Mesothelial cell of epicardium (in vitro differentiated cells): ENCODE measurements at regions not wholly inside any gene's neighbourhood (a gene's known extent, or its start where the extent isn't known, plus 50 kb on each side); places are given as distances from the start of the nearest gene placed in this dataset.

ENCODE experiments used
- DNase-seq, 2 experiments: peaks; one replicate each; pipeline ENCODE4 v3.0.0; 2021; ENCODE audit warnings: low spot score in 2 of 2; ENCODE audit not compliant: unreplicated experiment in 2 of 2
- H3K27ac Mint-ChIP-seq: 2 replicates; pipeline ENCODE4 v1.8.0; 2021; ENCODE audit warnings: mixed read lengths
- H3K27me3 Mint-ChIP-seq: 2 replicates; pipeline ENCODE4 v1.8.0; 2021; ENCODE audit warnings: low read depth, mixed read lengths
- H3K36me3 Mint-ChIP-seq: 2 replicates; pipeline ENCODE4 v1.8.0; 2021; ENCODE audit warnings: mixed read lengths
- H3K4me1 Mint-ChIP-seq: 2 replicates; pipeline ENCODE4 v1.8.0; 2021; ENCODE audit warnings: mixed read lengths
- H3K4me3 Mint-ChIP-seq: 2 replicates; pipeline ENCODE4 v1.8.0; 2021; ENCODE audit warnings: mild to moderate bottlenecking, moderate library complexity, mixed read lengths
- H3K9me3 Mint-ChIP-seq: 2 replicates; pipeline ENCODE4 v1.8.0; 2021; ENCODE audit warnings: mixed read lengths
- CTCF ChIP-seq: fragments of 200-600 bp; sonication (generic); IDR thresholded peaks from one replicate; pipeline ENCODE4 v1.5.0; 2021; ENCODE audit warnings: antibody characterized with exemption; ENCODE audit not compliant: unreplicated experiment

DNA sequence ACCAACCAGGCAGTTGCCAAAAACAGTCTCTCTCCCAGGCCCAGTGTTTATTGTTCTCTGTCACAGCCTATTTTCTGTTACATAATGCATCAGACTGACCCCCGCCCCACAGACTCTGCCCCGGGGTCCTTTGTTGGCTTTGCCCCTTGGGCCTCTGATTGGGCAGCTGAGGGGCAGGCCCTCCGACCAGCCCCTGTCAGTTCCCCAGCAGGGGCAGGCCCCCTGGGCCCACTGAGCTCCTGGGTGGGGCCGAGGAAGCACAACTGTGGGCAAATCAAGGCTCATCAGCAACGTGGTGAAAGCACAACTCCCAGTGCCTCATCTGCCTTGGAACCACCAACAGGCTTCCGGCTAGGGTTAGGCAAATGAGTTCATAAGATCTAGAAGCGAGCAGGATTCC is 160.1 kb upstream of the MYCN start:
- no peak overlapping the region for H3K4me3 Mint-ChIP-seq
- DNase-seq = no peak
- H3K27ac Mint-ChIP-seq = no peak overlapping the region
- H3K9me3 Mint-ChIP-seq = peaks cover under 1% of the 10 kb centered on the region
- H3K27me3 Mint-ChIP-seq = peaks cover 4% of the 10 kb centered on the region
- H3K36me3 Mint-ChIP-seq = no peaks in the 10 kb centered on the region
- peaks cover 25% of the 10 kb centered on the region for H3K4me1 Mint-ChIP-seq
- no peak for TF ChIP-seq CTCF

DNA sequence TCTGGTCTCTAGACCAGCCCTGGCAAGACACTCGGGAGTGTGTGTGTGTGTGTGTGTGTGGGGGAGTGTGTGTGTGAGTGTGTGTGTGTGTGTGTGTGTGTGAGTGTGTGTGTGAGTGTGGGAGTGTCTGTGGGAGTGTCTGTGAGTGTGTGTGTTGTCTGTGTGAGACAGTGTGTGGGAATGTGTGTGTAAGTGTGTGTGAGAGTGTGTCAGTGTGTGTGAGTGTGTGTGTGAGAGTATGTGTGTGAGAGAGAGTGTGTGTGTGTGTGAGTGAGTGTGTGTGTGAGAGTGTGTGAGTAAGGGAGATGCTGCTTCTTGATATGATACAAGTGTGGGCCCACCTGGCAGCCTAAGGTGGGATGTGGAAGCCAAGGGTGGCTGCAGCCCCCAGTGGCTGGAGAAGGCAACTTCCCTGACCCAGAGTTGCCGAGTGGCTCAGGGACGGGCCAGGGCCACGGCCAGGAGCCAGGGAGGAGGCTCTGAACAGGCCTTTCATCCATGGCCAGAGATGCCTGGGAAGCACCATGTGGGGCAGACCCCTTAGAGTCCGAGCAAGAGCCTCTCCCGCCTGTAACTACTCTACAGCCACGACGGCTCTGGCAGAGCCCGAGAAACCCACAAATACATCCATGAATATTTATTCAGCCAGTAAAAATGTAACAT is 159.3 kb upstream of the MYCN start:
- DNase-seq = no peak
- H3K27me3 Mint-ChIP-seq = peaks cover 4% of the 10 kb centered on the region
- no peak for TF ChIP-seq CTCF

DNA sequence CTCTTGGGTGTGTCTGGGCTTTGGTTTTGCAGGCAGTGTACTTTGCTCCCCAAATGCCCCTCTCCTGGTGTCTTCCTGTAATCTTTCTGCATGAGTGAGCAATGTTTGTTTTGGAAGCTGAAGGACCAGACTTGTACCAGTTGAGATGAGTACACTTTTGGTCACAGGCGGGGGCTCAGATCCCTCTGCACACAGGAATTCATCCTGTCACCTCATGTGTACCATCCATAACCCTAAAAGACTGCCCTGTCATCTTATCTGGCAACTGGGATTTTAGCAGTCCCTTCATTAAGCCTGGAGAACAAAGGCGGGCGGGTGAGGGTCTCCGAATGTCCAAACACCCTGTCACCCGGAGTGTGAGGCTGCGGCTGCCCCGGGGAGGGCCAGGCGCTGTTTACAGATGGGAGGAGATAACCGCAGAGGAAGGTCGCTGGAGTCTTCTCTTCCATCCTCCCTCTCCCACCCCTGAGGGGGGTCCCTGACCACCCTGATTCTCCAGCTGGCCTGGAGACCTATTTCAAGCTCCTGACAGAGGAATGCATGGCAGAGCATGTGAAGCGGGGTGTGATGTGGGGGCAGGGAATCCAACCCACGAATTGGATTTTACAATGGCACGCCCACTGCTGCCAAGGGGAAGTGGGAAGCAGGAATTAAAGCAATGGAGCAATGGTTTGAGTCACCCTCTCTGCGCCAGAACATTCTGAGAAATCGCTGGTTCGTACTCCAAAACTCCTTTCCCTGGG is 158.2 kb upstream of the MYCN start:
- Mint-ChIP-seq H3K36me3 (no peaks in the 10 kb centered on the region), H3K4me1 (peaks cover 12% of the 10 kb centered on the region), H3K4me3 (no peak overlapping the region), H3K9me3 (no peaks in the 10 kb centered on the region), H3K27me3 (peaks cover 4% of the 10 kb centered on the region), H3K27ac (no peak overlapping the region)
- no peak for TF ChIP-seq CTCF
- no peak for DNase-seq

More for the DNA sequence above, 159.3 kb upstream of the MYCN start:
- Mint-ChIP-seq H3K36me3 (no peaks in the 10 kb centered on the region), H3K4me1 (peaks cover 23% of the 10 kb centered on the region), H3K4me3 (no peak overlapping the region), H3K27ac (no peak overlapping the region), H3K9me3 (no peaks in the 10 kb centered on the region)

GRCh38 chr2:15782769-15783294 is 157.5 kb upstream of the MYCN start:
- H3K4me3 Mint-ChIP-seq = no peak overlapping the region
- H3K9me3 Mint-ChIP-seq = no peaks in the 10 kb centered on the region
- peaks cover 4% of the 10 kb centered on the region for H3K27me3 Mint-ChIP-seq
- TF ChIP-seq CTCF = no peak
- no peak overlapping the region for H3K27ac Mint-ChIP-seq
- peaks cover 11% of the 10 kb centered on the region for H3K4me1 Mint-ChIP-seq
- no peak for DNase-seq
- no peaks in the 10 kb centered on the region for H3K36me3 Mint-ChIP-seq

DNA sequence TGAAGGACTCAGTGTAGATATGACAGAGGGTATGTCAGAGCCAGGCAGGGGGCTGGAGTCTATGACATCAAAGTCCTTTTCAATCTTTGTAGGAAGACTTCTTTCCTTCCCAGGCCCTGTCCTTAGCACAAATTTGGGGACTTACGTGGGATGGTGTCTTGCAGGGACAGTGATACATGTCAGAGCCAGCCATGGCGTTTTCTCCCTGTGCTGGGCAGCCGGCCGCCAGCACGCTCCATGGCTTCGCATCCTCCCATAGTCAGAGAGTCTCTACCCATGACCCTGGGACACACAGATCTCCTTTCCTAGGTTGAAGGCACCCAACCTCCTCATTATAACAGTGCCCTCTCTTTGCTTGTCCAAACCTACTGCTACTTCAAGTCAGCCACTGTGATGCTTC is 156.9 kb upstream of the MYCN start:
- Mint-ChIP-seq H3K36me3 (no peaks in the 10 kb centered on the region), H3K27ac (no peak overlapping the region), H3K4me3 (no peak overlapping the region), H3K9me3 (no peaks in the 10 kb centered on the region), H3K27me3 (peaks cover 4% of the 10 kb centered on the region), H3K4me1 (peaks cover 11% of the 10 kb centered on the region)
- no peak for TF ChIP-seq CTCF
- DNase-seq = no peak
